HCT116 (cell line): ENCODE measurements at regions not wholly inside any gene's neighbourhood (a gene's known extent, or its start where the extent isn't known, plus 50 kb on each side); places are given as distances from the start of the nearest gene placed in this dataset.

ENCODE experiments used
- ATAC-seq: fragments of 200-7000 bp; cut with Tn5 transposase; 2 replicates; pipeline ENCODE4 v1.9.1; 2020; ENCODE audit warnings: mild to moderate bottlenecking, moderate library complexity
- BruUV-seq: library from RNA; stranded (reverse); fragments of 400-500 nt; replicated peaks from 2 replicates; lab custom pipeline; 2021; lab: Mats Ljungman, UMichigan
- CTCF ChIA-PET: fragments of 300-600 bp; sonication (Branson Sonifier 250); formaldehyde crosslinking; loops from one replicate; lab custom pipeline; 2021; ENCODE audit warnings: antibody characterized with exemption; lab: Charles Lee
- POLR2A ChIA-PET: fragments of 300-600, 350-600 bp; sonication (Branson Sonifier 250); formaldehyde crosslinking; loops from one replicate; lab custom pipeline; 2021; ENCODE audit warnings: antibody characterized with exemption; lab: Charles Lee
- RAD21 ChIA-PET, 2 experiments: fragments of 300-600 bp; sonication (Branson Sonifier 250); formaldehyde crosslinking; loops; one replicate each; lab custom pipeline; 2023; ENCODE audit warnings: low total read pairs in 2 of 2; ENCODE audit not compliant: uncharacterized antibody in 2 of 2, unreplicated experiment in 2 of 2, low non-redundant PET in 1 of 2; lab: Charles Lee
- DNase-seq: peaks from one replicate; pipeline ENCODE4 v3.0.0-alpha.2; 2010; ENCODE audit warnings: low read depth, low spot score
- H2AFZ ChIP-seq: fragments of 200-600 bp; shearing (Covaris generic), sonication (generic); 2 replicates; pipeline ENCODE4 v1.6.1; 2017; ENCODE audit warnings: low read depth, mixed run types, mixed read lengths, antibody characterized with exemption, low read length; ENCODE audit not compliant: poor library complexity, severe bottlenecking
- H3K27ac ChIP-seq: 2 replicates; pipeline ENCODE4 v1.5.1; 2012; ENCODE audit warnings: low read depth, low read length
- H3K27me3 ChIP-seq: fragments of 200-600 bp; sonication (generic); 2 replicates; pipeline ENCODE4 v1.6.1; 2016; ENCODE audit warnings: mixed run types, low read length, mixed read lengths; ENCODE audit not compliant: insufficient read depth
- H3K36me3 ChIP-seq, 2 experiments: fragments of 200-500 bp in 1 of 2; fragments of 200-600 bp in 1 of 2; sonication (Bioruptor generic) in 1 of 2; sonication (generic) in 1 of 2; 2 replicates each; pipeline versions ENCODE4 v1.5.1 to v1.6.1; 2014 to 2016; ENCODE audit warnings: low read length in 2 of 2, inconsistent platforms in 1 of 2, mixed read lengths in 1 of 2, mixed run types in 1 of 2; ENCODE audit not compliant: insufficient read depth in 2 of 2, control insufficient read depth in 1 of 2
- H3K4me1 ChIP-seq, 2 experiments: fragments of 200-600 bp in 1 of 2; sonication (generic) in 1 of 2; 2 replicates each; pipeline versions ENCODE4 v1.5.1 to v1.6.1; 2012 to 2017; ENCODE audit warnings: low read length in 2 of 2, inconsistent platforms in 1 of 2, mild to moderate bottlenecking in 1 of 2, mixed read lengths in 1 of 2, mixed run types in 1 of 2, moderate library complexity in 1 of 2; ENCODE audit not compliant: insufficient read depth in 2 of 2, control insufficient read depth in 1 of 2
- H3K4me2 ChIP-seq: fragments of 200-600 bp; sonication (generic); 2 replicates; pipeline ENCODE4 v1.6.1; 2017; ENCODE audit warnings: mixed run types, low read length, mixed read lengths
- H3K4me3 ChIP-seq, 2 experiments: fragments of 200-600 bp in 1 of 2; sonication (generic) in 1 of 2; replicated peaks in 1 of 2; 2 replicates each; pipeline ENCODE4 v1.5.1; 2011 to 2016; ENCODE audit warnings: low read length in 2 of 2, control low read depth in 1 of 2, low read depth in 1 of 2, mild to moderate bottlenecking in 1 of 2, mixed read lengths in 1 of 2, mixed run types in 1 of 2
- H3K79me2 ChIP-seq: fragments of 200-600 bp; sonication (generic); 2 replicates; pipeline ENCODE4 v1.6.1; 2017; ENCODE audit warnings: mild to moderate bottlenecking, mixed run types, low read length, moderate library complexity, mixed read lengths; ENCODE audit not compliant: insufficient read depth
- H3K9ac ChIP-seq: fragments of 200-600 bp; sonication (generic); 2 replicates; pipeline ENCODE4 v1.6.1; 2016; ENCODE audit warnings: low read length, mixed read lengths
- H3K9me2 ChIP-seq: fragments of 200-600 bp; sonication (generic), shearing (Covaris generic); 2 replicates; pipeline ENCODE4 v1.6.1; 2017; ENCODE audit warnings: mixed run types, mild to moderate bottlenecking, moderate library complexity; ENCODE audit not compliant: insufficient read depth
- H3K9me3 ChIP-seq, 2 experiments: fragments of 200-500 bp in 1 of 2; fragments of 200-600 bp in 1 of 2; sonication (Bioruptor generic) in 1 of 2; sonication (generic) in 1 of 2; 2 replicates each; pipeline ENCODE4 v1.6.1; 2014 to 2017; ENCODE audit warnings: low read length in 2 of 2, mixed read lengths in 2 of 2, inconsistent platforms in 1 of 2, low read depth in 1 of 2, mild to moderate bottlenecking in 1 of 2, mixed run types in 1 of 2, moderate library complexity in 1 of 2; ENCODE audit not compliant: control insufficient read depth in 1 of 2, insufficient read depth in 1 of 2
- H4K20me1 ChIP-seq: fragments of 200-600 bp; sonication (generic), shearing (Covaris generic); 2 replicates; pipeline ENCODE4 v1.6.1; 2017; ENCODE audit warnings: mixed run types, mild to moderate bottlenecking, moderate library complexity; ENCODE audit not compliant: insufficient read depth
- CBX3 ChIP-seq: IDR thresholded peaks from 2 replicates; pipeline ENCODE4 v1.6.1; 2012; ENCODE audit warnings: low read depth
- EZH2 ChIP-seq: fragments of 200-600 bp; sonication (generic); IDR thresholded peaks from 2 replicates; pipeline ENCODE4 v1.6.1; 2017; ENCODE audit warnings: antibody characterized with exemption, mixed run types
- FOSL1 ChIP-seq: IDR thresholded peaks from 2 replicates; pipeline ENCODE4 v1.6.1; 2012; ENCODE audit warnings: low read depth
- POLR2AphosphoS5 ChIP-seq: IDR thresholded peaks from 2 replicates; pipeline ENCODE4 v1.6.1; 2011; ENCODE audit warnings: mild to moderate bottlenecking, low read depth, low read length, moderate library complexity
- SIN3A ChIP-seq: IDR thresholded peaks from 2 replicates; pipeline ENCODE4 v1.6.1; 2012; ENCODE audit warnings: low read depth
- SRF ChIP-seq: IDR thresholded peaks from 2 replicates; pipeline ENCODE4 v1.6.1; 2012; ENCODE audit warnings: low read depth
- ZFX ChIP-seq: fragments of 450-650 bp; IDR thresholded peaks from 2 replicates; pipeline ENCODE4 v1.6.1; 2017
- ZNF274 ChIP-seq: fragments of 200-500 bp; sonication (Bioruptor generic); IDR thresholded peaks from 2 replicates; pipeline ENCODE4 v1.6.1; 2014; ENCODE audit warnings: mild to moderate bottlenecking, low read depth, low read length, inconsistent platforms
- intact Hi-C: fragments of 100-400 bp; cut with micrococcal nuclease; formaldehyde crosslinking; loops from 2 replicates; pipeline ENCODE4 v1.10.0; 2022
- TF ChIP-seq, protein P1 (sequence below): IDR thresholded peaks from 2 replicates; pipeline ENCODE4 v1.6.1; 2012
- TF ChIP-seq, protein P2 (sequence below): IDR thresholded peaks from 2 replicates; pipeline ENCODE4 v1.6.1; 2011; ENCODE audit warnings: mild to moderate bottlenecking, low read length, moderate library complexity; ENCODE audit not compliant: insufficient replicate concordance; ENCODE audit errors: extremely low read depth
- TF ChIP-seq, protein P3 (sequence below): IDR thresholded peaks from 2 replicates; pipeline ENCODE4 v1.6.1; 2012; ENCODE audit warnings: low read depth
- TF ChIP-seq, protein P4 (sequence below), 3 experiments: fragments of 200-600 bp in 1 of 3; sonication (generic) in 1 of 3; IDR thresholded peaks in 2 of 3; conservative IDR thresholded peaks in 1 of 3; 2 replicates each; pipeline ENCODE4 v1.5.1; 2012 to 2017; ENCODE audit warnings: low read depth in 2 of 3, low read length in 2 of 3, antibody characterized with exemption in 1 of 3, borderline replicate concordance in 1 of 3, control low read depth in 1 of 3, mild to moderate bottlenecking in 1 of 3, mixed read lengths in 1 of 3, mixed run types in 1 of 3, moderate library complexity in 1 of 3; ENCODE audit not compliant: insufficient read depth in 1 of 3

DNA sequence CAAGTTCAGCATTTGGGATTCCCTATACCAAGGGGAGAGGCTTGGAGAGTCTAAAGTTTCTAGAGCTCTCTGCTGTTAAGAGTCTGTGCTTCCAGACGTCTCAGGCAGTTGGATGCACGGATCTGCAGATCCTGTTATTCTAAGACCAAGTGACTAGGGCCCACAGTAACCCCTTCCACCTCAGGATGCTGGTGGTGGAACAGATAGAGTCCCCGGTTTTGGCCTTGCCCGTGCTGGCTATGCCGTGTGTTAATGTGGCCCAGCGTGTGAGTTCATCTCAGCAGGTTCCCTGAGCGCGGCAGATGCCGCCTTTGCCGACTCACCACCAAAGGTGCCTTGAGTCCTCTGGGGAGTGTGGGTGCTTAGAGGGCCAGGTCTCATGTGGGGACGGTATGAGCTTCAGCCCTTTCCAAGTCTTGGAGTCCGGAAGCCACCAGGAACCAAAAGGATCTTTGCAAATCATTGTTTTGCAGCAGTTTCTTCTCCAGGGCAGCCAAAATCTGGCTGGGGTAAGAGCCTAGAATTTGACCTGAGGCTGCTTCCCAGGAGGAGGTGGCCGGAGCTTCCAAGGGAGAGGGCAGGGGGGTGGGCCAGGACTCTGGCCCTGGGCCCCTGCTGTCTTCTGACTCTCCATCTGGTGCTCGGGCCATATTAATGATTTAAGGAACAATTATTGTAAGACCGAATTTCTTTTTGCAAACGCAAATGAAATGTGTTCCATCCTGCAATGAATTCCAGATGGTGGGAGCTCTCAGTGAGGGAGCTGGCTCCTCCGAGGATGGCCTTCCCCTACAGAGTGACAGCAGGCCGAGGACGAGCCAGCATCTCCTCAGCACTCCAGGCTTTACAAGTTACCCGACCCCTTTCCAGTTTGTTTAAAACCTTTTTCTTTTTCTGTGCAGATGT, 205.7 kb downstream of the FOXD2 start:
- POLR2A ChIA-PET, result no interaction called here
- no TSS peak for BruUV-seq

More for the DNA sequence above, 205.7 kb downstream of the FOXD2 start:
- CTCF ChIA-PET, result no interaction called here
- Histone ChIP-seq H3K9ac (no peak overlapping the region), H3K9me2 (no peaks in the 10 kb centered on the region), H3K9me3 (no peaks in the 10 kb centered on the region), H3K27ac (no peak overlapping the region), H3K27me3 (peaks cover 5% of the 10 kb centered on the region; the same call in 1 of the 2 replicates), H3K4me3 (no peak overlapping the region), H2AFZ (no peak overlapping the region), H3K4me1 (no peaks in the 10 kb centered on the region), H3K36me3 (no peaks in the 10 kb centered on the region), H3K79me2 (no peaks in the 10 kb centered on the region), H4K20me1 (no peaks in the 10 kb centered on the region)
- intact Hi-C loops, result no loop called here
- no peak for DNase-seq
- RAD21 ChIA-PET, result no interaction called here
- no peak for TF ChIP-seq CBX3
- TF ChIP-seq SIN3A, result no peak
- TF ChIP-seq, protein P1, sequence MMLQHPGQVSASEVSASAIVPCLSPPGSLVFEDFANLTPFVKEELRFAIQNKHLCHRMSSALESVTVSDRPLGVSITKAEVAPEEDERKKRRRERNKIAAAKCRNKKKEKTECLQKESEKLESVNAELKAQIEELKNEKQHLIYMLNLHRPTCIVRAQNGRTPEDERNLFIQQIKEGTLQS, result no peak
- TF ChIP-seq, protein P2, sequence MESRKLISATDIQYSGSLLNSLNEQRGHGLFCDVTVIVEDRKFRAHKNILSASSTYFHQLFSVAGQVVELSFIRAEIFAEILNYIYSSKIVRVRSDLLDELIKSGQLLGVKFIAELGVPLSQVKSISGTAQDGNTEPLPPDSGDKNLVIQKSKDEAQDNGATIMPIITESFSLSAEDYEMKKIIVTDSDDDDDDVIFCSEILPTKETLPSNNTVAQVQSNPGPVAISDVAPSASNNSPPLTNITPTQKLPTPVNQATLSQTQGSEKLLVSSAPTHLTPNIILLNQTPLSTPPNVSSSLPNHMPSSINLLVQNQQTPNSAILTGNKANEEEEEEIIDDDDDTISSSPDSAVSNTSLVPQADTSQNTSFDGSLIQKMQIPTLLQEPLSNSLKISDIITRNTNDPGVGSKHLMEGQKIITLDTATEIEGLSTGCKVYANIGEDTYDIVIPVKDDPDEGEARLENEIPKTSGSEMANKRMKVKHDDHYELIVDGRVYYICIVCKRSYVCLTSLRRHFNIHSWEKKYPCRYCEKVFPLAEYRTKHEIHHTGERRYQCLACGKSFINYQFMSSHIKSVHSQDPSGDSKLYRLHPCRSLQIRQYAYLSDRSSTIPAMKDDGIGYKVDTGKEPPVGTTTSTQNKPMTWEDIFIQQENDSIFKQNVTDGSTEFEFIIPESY, result no peak
- no peak for TF ChIP-seq ZNF274
- TF ChIP-seq, protein P3, sequence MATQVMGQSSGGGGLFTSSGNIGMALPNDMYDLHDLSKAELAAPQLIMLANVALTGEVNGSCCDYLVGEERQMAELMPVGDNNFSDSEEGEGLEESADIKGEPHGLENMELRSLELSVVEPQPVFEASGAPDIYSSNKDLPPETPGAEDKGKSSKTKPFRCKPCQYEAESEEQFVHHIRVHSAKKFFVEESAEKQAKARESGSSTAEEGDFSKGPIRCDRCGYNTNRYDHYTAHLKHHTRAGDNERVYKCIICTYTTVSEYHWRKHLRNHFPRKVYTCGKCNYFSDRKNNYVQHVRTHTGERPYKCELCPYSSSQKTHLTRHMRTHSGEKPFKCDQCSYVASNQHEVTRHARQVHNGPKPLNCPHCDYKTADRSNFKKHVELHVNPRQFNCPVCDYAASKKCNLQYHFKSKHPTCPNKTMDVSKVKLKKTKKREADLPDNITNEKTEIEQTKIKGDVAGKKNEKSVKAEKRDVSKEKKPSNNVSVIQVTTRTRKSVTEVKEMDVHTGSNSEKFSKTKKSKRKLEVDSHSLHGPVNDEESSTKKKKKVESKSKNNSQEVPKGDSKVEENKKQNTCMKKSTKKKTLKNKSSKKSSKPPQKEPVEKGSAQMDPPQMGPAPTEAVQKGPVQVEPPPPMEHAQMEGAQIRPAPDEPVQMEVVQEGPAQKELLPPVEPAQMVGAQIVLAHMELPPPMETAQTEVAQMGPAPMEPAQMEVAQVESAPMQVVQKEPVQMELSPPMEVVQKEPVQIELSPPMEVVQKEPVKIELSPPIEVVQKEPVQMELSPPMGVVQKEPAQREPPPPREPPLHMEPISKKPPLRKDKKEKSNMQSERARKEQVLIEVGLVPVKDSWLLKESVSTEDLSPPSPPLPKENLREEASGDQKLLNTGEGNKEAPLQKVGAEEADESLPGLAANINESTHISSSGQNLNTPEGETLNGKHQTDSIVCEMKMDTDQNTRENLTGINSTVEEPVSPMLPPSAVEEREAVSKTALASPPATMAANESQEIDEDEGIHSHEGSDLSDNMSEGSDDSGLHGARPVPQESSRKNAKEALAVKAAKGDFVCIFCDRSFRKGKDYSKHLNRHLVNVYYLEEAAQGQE, result no peak
- TF ChIP-seq FOSL1, result no peak
- no peak for TF ChIP-seq EZH2
- TF ChIP-seq, protein P4, sequence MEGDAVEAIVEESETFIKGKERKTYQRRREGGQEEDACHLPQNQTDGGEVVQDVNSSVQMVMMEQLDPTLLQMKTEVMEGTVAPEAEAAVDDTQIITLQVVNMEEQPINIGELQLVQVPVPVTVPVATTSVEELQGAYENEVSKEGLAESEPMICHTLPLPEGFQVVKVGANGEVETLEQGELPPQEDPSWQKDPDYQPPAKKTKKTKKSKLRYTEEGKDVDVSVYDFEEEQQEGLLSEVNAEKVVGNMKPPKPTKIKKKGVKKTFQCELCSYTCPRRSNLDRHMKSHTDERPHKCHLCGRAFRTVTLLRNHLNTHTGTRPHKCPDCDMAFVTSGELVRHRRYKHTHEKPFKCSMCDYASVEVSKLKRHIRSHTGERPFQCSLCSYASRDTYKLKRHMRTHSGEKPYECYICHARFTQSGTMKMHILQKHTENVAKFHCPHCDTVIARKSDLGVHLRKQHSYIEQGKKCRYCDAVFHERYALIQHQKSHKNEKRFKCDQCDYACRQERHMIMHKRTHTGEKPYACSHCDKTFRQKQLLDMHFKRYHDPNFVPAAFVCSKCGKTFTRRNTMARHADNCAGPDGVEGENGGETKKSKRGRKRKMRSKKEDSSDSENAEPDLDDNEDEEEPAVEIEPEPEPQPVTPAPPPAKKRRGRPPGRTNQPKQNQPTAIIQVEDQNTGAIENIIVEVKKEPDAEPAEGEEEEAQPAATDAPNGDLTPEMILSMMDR (IDR thresholded peaks at IDR 0.05 in 2 of 3, conservative IDR thresholded peaks at IDR 0.05 in 1 of 3; ENCODE audit: borderline replicate concordance in 1 of 3, insufficient read depth in 1 of 3, low read depth in 2 of 3, low read length in 2 of 3), result no peak
- no peak for TF ChIP-seq ZFX
- no peak for TF ChIP-seq POLR2AphosphoS5
- TF ChIP-seq SRF, result no peak
- TF ChIP-seq, all 23 proteins: peak for 0
- no peak overlapping the region for H3K4me2 ChIP-seq
- ATAC-seq, result no peak
